Mesothelial cell of epicardium (in vitro differentiated cells): ENCODE measurements at regions not wholly inside any gene's neighbourhood (a gene's known extent, or its start where the extent isn't known, plus 50 kb on each side); places are given as distances from the start of the nearest gene placed in this dataset.

ENCODE experiments used
- DNase-seq, 2 experiments: peaks; one replicate each; pipeline ENCODE4 v3.0.0; 2021; ENCODE audit warnings: low spot score in 2 of 2; ENCODE audit not compliant: unreplicated experiment in 2 of 2
- H3K27ac Mint-ChIP-seq: 2 replicates; pipeline ENCODE4 v1.8.0; 2021; ENCODE audit warnings: mixed read lengths
- H3K27me3 Mint-ChIP-seq: 2 replicates; pipeline ENCODE4 v1.8.0; 2021; ENCODE audit warnings: low read depth, mixed read lengths
- H3K36me3 Mint-ChIP-seq: 2 replicates; pipeline ENCODE4 v1.8.0; 2021; ENCODE audit warnings: mixed read lengths
- H3K4me1 Mint-ChIP-seq: 2 replicates; pipeline ENCODE4 v1.8.0; 2021; ENCODE audit warnings: mixed read lengths
- H3K4me3 Mint-ChIP-seq: 2 replicates; pipeline ENCODE4 v1.8.0; 2021; ENCODE audit warnings: mild to moderate bottlenecking, moderate library complexity, mixed read lengths
- H3K9me3 Mint-ChIP-seq: 2 replicates; pipeline ENCODE4 v1.8.0; 2021; ENCODE audit warnings: mixed read lengths
- CTCF ChIP-seq: fragments of 200-600 bp; sonication (generic); IDR thresholded peaks from one replicate; pipeline ENCODE4 v1.5.0; 2021; ENCODE audit warnings: antibody characterized with exemption; ENCODE audit not compliant: unreplicated experiment

- H3K27me3 Mint-ChIP-seq = no peaks in the 10 kb centered on the region
- H3K36me3 Mint-ChIP-seq = no peaks in the 10 kb centered on the region
- peaks cover 20% of the 10 kb centered on the region for H3K9me3 Mint-ChIP-seq
- DNase-seq = no peak
- H3K27ac Mint-ChIP-seq = no peak overlapping the region
- TF ChIP-seq CTCF = no peak
- no peaks in the 10 kb centered on the region for H3K4me1 Mint-ChIP-seq
- H3K4me3 Mint-ChIP-seq = no peak overlapping the region
Measured at GRCh38 chr7:106795084-106795876, 69.8 kb upstream of the PIK3CG start.

GRCh38 chr7:106795877-106796231 is 69.2 kb upstream of the PIK3CG start:
- H3K27ac Mint-ChIP-seq = no peak overlapping the region

GRCh38 chr7:106797937-106798336 is 67.1 kb upstream of the PIK3CG start:
- Mint-ChIP-seq H3K36me3 (no peaks in the 10 kb centered on the region), H3K4me3 (no peak overlapping the region), H3K4me1 (no peaks in the 10 kb centered on the region), H3K9me3 (peaks cover 21% of the 10 kb centered on the region), H3K27ac (no peak overlapping the region), H3K27me3 (no peaks in the 10 kb centered on the region)
- DNase-seq = no peak
- TF ChIP-seq CTCF = no peak

More at GRCh38 chr7:106795877-106796231, 69.2 kb upstream of the PIK3CG start:
- Mint-ChIP-seq H3K4me3 (no peak overlapping the region), H3K4me1 (no peaks in the 10 kb centered on the region), H3K27me3 (no peaks in the 10 kb centered on the region), H3K9me3 (peaks cover 21% of the 10 kb centered on the region), H3K36me3 (no peaks in the 10 kb centered on the region)
- TF ChIP-seq CTCF = no peak
- no peak for DNase-seq

GRCh38 chr7:106802589-106802988 is 62.5 kb upstream of the PIK3CG start:
- DNase-seq = no peak
- no peaks in the 10 kb centered on the region for H3K36me3 Mint-ChIP-seq
- H3K27me3 Mint-ChIP-seq = peaks cover 4% of the 10 kb centered on the region
- no peak overlapping the region for H3K4me3 Mint-ChIP-seq
- no peaks in the 10 kb centered on the region for H3K4me1 Mint-ChIP-seq
- H3K27ac Mint-ChIP-seq = no peak overlapping the region
- no peak for TF ChIP-seq CTCF
- peaks cover 13% of the 10 kb centered on the region for H3K9me3 Mint-ChIP-seq

- Mint-ChIP-seq H3K9me3 (no peaks in the 10 kb centered on the region), H3K27ac (no peak overlapping the region), H3K36me3 (no peaks in the 10 kb centered on the region), H3K4me3 (no peak overlapping the region), H3K4me1 (no peaks in the 10 kb centered on the region), H3K27me3 (peaks cover 4% of the 10 kb centered on the region)
- DNase-seq = no peak
- TF ChIP-seq CTCF = no peak
Measured at GRCh38 chr7:106806556-106806955, 58.5 kb upstream of the PIK3CG start.

- DNase-seq = no peak
- H3K9me3 Mint-ChIP-seq = no peaks in the 10 kb centered on the region
- H3K36me3 Mint-ChIP-seq = no peaks in the 10 kb centered on the region
Measured at GRCh38 chr7:106807474-106807873, 57.6 kb upstream of the PIK3CG start.

More at GRCh38 chr7:106807474-106807873, 57.6 kb upstream of the PIK3CG start:
- TF ChIP-seq CTCF = no peak
- Mint-ChIP-seq H3K27me3 (peaks cover 4% of the 10 kb centered on the region), H3K27ac (no peak overlapping the region), H3K4me1 (no peaks in the 10 kb centered on the region), H3K4me3 (no peak overlapping the region)
